Epithelial cell of esophagus (primary cell): ENCODE measurements at regions not wholly inside any gene's neighbourhood (a gene's known extent, or its start where the extent isn't known, plus 50 kb on each side); places are given as distances from the start of the nearest gene placed in this dataset.

Experiments
- DNase-seq: peaks from one replicate; pipeline ENCODE4 v3.0.0; 2010; ENCODE audit warnings: low read depth
- H3K4me3 ChIP-seq: 2 replicates; pipeline ENCODE4 v1.5.1; 2011; ENCODE audit warnings: mild to moderate bottlenecking, low read length, control low read depth
- CTCF ChIP-seq: IDR thresholded peaks from 2 replicates; pipeline ENCODE4 v1.5.1; 2011; ENCODE audit warnings: low read depth, mild to moderate bottlenecking, low read length, control low read depth, inconsistent platforms; ENCODE audit not compliant: insufficient read depth; ENCODE audit errors: missing control alignments

- no peak for DNase-seq
- no peak overlapping the region for H3K4me3 ChIP-seq
- no peak for TF ChIP-seq CTCF
These were observed 438.1 kb upstream of the CCL2 start for GRCh38 chr17:33816842-33817617.

- H3K4me3 ChIP-seq: no peak overlapping the region
- no peak for TF ChIP-seq CTCF
- no peak for DNase-seq
These were observed 435.5 kb upstream of the CCL2 start for GRCh38 chr17:33819539-33819938.

- TF ChIP-seq CTCF: no peak
- no peak overlapping the region for H3K4me3 ChIP-seq
- no peak for DNase-seq
These were observed 422.8 kb upstream of the CCL2 start for GRCh38 chr17:33832262-33832661.

- no peak for DNase-seq
- H3K4me3 ChIP-seq: no peak overlapping the region
- TF ChIP-seq CTCF: no peak
These were observed 417.8 kb upstream of the CCL2 start for GRCh38 chr17:33837281-33837680.

- DNase-seq: no peak
- TF ChIP-seq CTCF: no peak
These were observed 416.8 kb upstream of the CCL2 start for GRCh38 chr17:33838281-33838680.

GRCh38 chr17:33847900-33848299, 407.2 kb upstream of the CCL2 start:
- H3K4me3 ChIP-seq: no peak overlapping the region
- no peak for DNase-seq
- TF ChIP-seq CTCF: no peak

More at GRCh38 chr17:33838281-33838680, 416.8 kb upstream of the CCL2 start:
- no peak overlapping the region for H3K4me3 ChIP-seq

GRCh38 chr17:33848433-33848832, 406.7 kb upstream of the CCL2 start:
- no peak overlapping the region for H3K4me3 ChIP-seq
- no peak for DNase-seq
- TF ChIP-seq CTCF: no peak
